ENCODE measurements at regions not wholly inside any gene's neighbourhood (a gene's known extent, or its start where the extent isn't known, plus 50 kb on each side); places are given as distances from the start of the nearest gene placed in this dataset.

- TF ChIP-seq CTCF (IDR thresholded peaks at IDR 0.05) (no peak), POLR2A (IDR thresholded peaks at IDR 0.05) (no peak)
Measured at GRCh38 chr22:25389541-25389919, 170.1 kb downstream of the CRYBB2 start.
